B cell (primary cell): ENCODE measurements at regions not wholly inside any gene's neighbourhood (a gene's known extent, or its start where the extent isn't known, plus 50 kb on each side); places are given as distances from the start of the nearest gene placed in this dataset.

Experiments used
- CTCF ChIP-seq: fragments of 200-600 bp; IDR thresholded peaks from one replicate; pipeline ENCODE4 v1.8.0; 2022; ENCODE audit warnings: antibody characterized with exemption, mild to moderate bottlenecking
- EZH2 ChIP-seq: IDR thresholded peaks from 2 replicates; pipeline ENCODE4 v1.6.1; 2012; ENCODE audit warnings: borderline replicate concordance, low read depth, mild to moderate bottlenecking, moderate library complexity, low read length; ENCODE audit not compliant: insufficient read depth, poor library complexity, severe bottlenecking

DNA sequence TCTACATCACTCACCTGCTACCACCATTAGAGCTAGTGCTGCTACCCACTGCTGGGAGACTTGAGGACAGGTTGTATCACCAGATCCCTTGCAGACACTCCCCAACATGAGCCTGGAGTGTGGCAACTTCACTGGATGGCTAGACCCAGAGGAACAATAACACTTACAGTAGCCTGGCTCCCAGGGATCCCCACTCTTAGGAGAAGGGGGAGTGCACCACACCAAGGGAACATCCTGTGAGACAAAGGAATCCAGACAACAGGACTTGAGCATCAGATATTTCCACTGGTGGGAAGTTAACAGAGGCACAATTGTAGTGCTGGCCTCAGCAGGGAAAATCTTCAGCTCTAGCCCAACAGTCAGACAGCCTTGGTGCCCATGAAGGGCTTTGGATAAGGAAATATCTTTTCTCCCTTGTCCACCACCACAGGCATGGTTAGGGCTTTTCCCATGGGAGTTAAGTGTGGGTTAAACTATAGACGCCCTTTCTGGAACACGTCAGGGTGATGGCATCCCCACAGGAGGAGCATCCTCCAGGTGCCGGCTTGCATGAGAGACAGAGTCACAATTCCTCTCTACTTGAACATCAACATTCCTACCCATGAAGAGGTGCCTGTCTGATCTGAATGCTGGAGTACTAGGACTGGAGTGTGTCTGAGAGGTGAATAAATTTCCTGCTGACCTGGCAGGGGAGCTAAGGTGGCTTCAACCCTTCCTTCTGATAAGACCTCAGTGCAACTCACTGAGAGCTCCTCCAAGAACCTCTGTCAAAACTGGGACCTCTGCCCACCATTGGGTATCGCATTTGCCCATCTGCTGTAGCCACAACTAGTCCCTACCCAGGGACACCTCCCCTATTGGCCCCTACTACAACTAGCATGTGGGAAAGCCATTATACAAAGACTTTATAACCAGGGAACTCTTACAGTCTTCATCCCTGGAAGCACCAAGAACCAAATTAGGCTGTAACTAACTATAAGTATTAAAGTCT lies 55.4 kb upstream of the SIRPG start:
- no peak for TF ChIP-seq EZH2
- no peak for TF ChIP-seq CTCF
